ENCODE measurements at regions not wholly inside any gene's neighbourhood (a gene's known extent, or its start where the extent isn't known, plus 50 kb on each side); places are given as distances from the start of the nearest gene placed in this dataset.

- H3K9me3 ChIP-seq (ENCODE audit: control insufficient read depth in 2 of 2, insufficient read depth in 1 of 2, low read length in 1 of 2) = no peaks in the 10 kb centered on the region
- H3K4me1 ChIP-seq (ENCODE audit: control insufficient read depth in 2 of 2, insufficient read depth in 2 of 2, low read length in 2 of 2) = peaks cover 25 to 48% of the 10 kb centered on the region in 2 donors
- no peak overlapping the region for H3K4me3 ChIP-seq (ENCODE audit: low read length in 2 of 2)
- 96% methylated on average over 2 of the region's 2 CpGs for WGBS
- no peak for DNase-seq (ENCODE audit: low read depth in 6 of 9, low spot score in 9 of 9)
- no peak overlapping the region for H3K27ac ChIP-seq (ENCODE audit: low read depth in 1 of 2, low read length in 1 of 2)
- H3K27me3 ChIP-seq (ENCODE audit: control insufficient read depth in 2 of 2, insufficient read depth in 1 of 2, low read length in 1 of 2) = no peaks in the 10 kb centered on the region
- peaks cover under 1 to 3% of the 10 kb centered on the region in 2 donors for H3K36me3 ChIP-seq (ENCODE audit: control insufficient read depth in 2 of 2, insufficient read depth in 2 of 2, low read length in 1 of 2)
These were observed 64.0 kb upstream of the TNRC6B start for GRCh38 chr22:40113696-40114095.

DNA sequence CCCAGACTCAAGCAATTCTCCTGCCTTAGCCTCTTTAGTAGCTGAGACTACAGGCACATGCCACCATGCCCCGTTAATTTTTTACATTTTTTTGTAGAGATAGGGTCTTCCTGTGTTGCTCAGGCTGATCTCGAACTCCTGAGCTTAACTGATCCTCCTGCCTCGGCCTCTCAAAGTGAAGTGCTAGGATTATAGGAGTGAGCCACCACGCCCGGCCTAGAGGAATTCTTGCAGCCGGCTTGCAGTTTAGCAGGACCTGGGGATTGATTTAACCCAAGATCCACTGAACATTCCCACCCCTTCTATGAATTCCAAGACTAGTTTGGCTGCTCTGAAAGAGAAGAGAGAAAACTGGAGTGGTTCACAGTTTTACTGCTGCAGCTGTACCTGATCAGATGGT is 63.3 kb upstream of the TNRC6B start:
- H3K4me3 ChIP-seq (ENCODE audit: low read length in 2 of 2) = no peak overlapping the region
- H3K27me3 ChIP-seq (ENCODE audit: control insufficient read depth in 2 of 2, insufficient read depth in 1 of 2, low read length in 1 of 2) = no peaks in the 10 kb centered on the region
- no peaks in the 10 kb centered on the region for H3K9me3 ChIP-seq (ENCODE audit: control insufficient read depth in 2 of 2, insufficient read depth in 1 of 2, low read length in 1 of 2)
- no peak for DNase-seq (ENCODE audit: low read depth in 6 of 9, low spot score in 9 of 9)
- no peak overlapping the region for H3K27ac ChIP-seq (ENCODE audit: low read depth in 1 of 2, low read length in 1 of 2)
- H3K4me1 ChIP-seq (ENCODE audit: control insufficient read depth in 2 of 2, insufficient read depth in 2 of 2, low read length in 2 of 2) = peaks cover 25 to 48% of the 10 kb centered on the region in 2 donors
- H3K36me3 ChIP-seq (ENCODE audit: control insufficient read depth in 2 of 2, insufficient read depth in 2 of 2, low read length in 1 of 2) = peaks cover 7 to 8% of the 10 kb centered on the region in 2 donors
- 94% methylated on average over 6 of the region's 6 CpGs for whole genome bisulfite sequencing

GRCh38 chr22:40116496-40117200 is 61.1 kb upstream of the TNRC6B start:
- Histone ChIP-seq H3K4me3 (ENCODE audit: low read length in 2 of 2) (no peak overlapping the region), H3K9me3 (ENCODE audit: control insufficient read depth in 2 of 2, insufficient read depth in 1 of 2, low read length in 1 of 2) (no peaks in the 10 kb centered on the region), H3K4me1 (ENCODE audit: control insufficient read depth in 2 of 2, insufficient read depth in 2 of 2, low read length in 2 of 2) (peaks cover 27 to 54% of the 10 kb centered on the region in 2 donors), H3K27me3 (ENCODE audit: control insufficient read depth in 2 of 2, insufficient read depth in 1 of 2, low read length in 1 of 2) (no peaks in the 10 kb centered on the region), H3K27ac (ENCODE audit: low read depth in 1 of 2, low read length in 1 of 2) (peak overlapping the region; percentile 47 to 71), H3K36me3 (ENCODE audit: control insufficient read depth in 2 of 2, insufficient read depth in 2 of 2, low read length in 1 of 2) (peaks cover 10 to 12% of the 10 kb centered on the region in 2 donors)
- WGBS = 21% methylated on average over 4 of the region's 4 CpGs
- peak; percentile 42 to 91 (median 70) for DNase-seq (ENCODE audit: low read depth in 6 of 9, low spot score in 9 of 9)

DNA sequence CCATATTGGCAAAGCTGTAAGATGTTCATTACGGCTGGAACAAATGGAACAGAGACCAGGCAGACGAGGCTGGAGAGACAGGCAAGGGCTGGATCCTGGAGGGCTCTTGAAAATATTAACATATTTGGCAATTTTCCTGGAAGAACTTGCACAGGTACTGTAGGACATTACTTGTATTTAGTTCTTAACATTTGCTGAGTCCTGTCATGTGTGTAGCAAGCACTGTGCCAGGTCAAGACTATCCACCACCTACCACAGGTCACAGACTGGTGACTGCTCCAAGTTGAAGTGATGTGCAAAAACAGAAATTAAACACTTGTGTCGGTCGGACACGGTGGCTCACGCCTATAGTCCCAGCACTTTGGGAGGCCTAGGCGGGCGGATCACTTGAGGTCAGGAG is 58.7 kb upstream of the TNRC6B start:
- Histone ChIP-seq H3K4me3 (ENCODE audit: low read length in 2 of 2) (no peak overlapping the region), H3K27me3 (ENCODE audit: control insufficient read depth in 2 of 2, insufficient read depth in 1 of 2, low read length in 1 of 2) (no peaks in the 10 kb centered on the region), H3K4me1 (ENCODE audit: control insufficient read depth in 2 of 2, insufficient read depth in 2 of 2, low read length in 2 of 2) (peaks cover 27 to 64% of the 10 kb centered on the region in 2 donors), H3K9me3 (ENCODE audit: control insufficient read depth in 2 of 2, insufficient read depth in 1 of 2, low read length in 1 of 2) (no peaks in the 10 kb centered on the region), H3K36me3 (ENCODE audit: control insufficient read depth in 2 of 2, insufficient read depth in 2 of 2, low read length in 1 of 2) (peaks cover 23 to 30% of the 10 kb centered on the region in 2 donors), H3K27ac (ENCODE audit: low read depth in 1 of 2, low read length in 1 of 2) (no peak overlapping the region)
- no peak for DNase-seq (ENCODE audit: low read depth in 6 of 9, low spot score in 9 of 9)
- 98% methylated on average over 8 of the region's 8 CpGs for WGBS

- peak overlapping the region; percentile 6 to 85 for H3K27ac ChIP-seq (ENCODE audit: low read depth in 1 of 2, low read length in 1 of 2)
- H3K36me3 ChIP-seq (ENCODE audit: control insufficient read depth in 2 of 2, insufficient read depth in 2 of 2, low read length in 1 of 2) = peaks cover 31 to 39% of the 10 kb centered on the region in 2 donors
- H3K27me3 ChIP-seq (ENCODE audit: control insufficient read depth in 2 of 2, insufficient read depth in 1 of 2, low read length in 1 of 2) = no peaks in the 10 kb centered on the region
- H3K9me3 ChIP-seq (ENCODE audit: control insufficient read depth in 2 of 2, insufficient read depth in 1 of 2, low read length in 1 of 2) = no peaks in the 10 kb centered on the region
- WGBS = 94% methylated on average over 4 of the region's 4 CpGs
- no peak for DNase-seq (ENCODE audit: low read depth in 6 of 9, low spot score in 9 of 9)
- peaks cover 20 to 49% of the 10 kb centered on the region in 2 donors for H3K4me1 ChIP-seq (ENCODE audit: control insufficient read depth in 2 of 2, insufficient read depth in 2 of 2, low read length in 2 of 2)
- no peak overlapping the region for H3K4me3 ChIP-seq (ENCODE audit: low read length in 2 of 2)
These were observed 56.9 kb upstream of the TNRC6B start for GRCh38 chr22:40120848-40121247.

- peaks cover 31 to 42% of the 10 kb centered on the region in 2 donors for H3K36me3 ChIP-seq (ENCODE audit: control insufficient read depth in 2 of 2, insufficient read depth in 2 of 2, low read length in 1 of 2)
- DNase-seq (ENCODE audit: low read depth in 6 of 9, low spot score in 9 of 9) = peak; percentile 32 to 90 (median 68)
- 32% methylated on average over 6 of the region's 6 CpGs for WGBS
- H3K27me3 ChIP-seq (ENCODE audit: control insufficient read depth in 2 of 2, insufficient read depth in 1 of 2, low read length in 1 of 2) = no peaks in the 10 kb centered on the region
- H3K4me1 ChIP-seq (ENCODE audit: control insufficient read depth in 2 of 2, insufficient read depth in 2 of 2, low read length in 2 of 2) = peaks cover 14 to 43% of the 10 kb centered on the region in 2 donors
- H3K4me3 ChIP-seq (ENCODE audit: low read length in 2 of 2) = no peak overlapping the region
- H3K9me3 ChIP-seq (ENCODE audit: control insufficient read depth in 2 of 2, insufficient read depth in 1 of 2, low read length in 1 of 2) = no peaks in the 10 kb centered on the region
- H3K27ac ChIP-seq (ENCODE audit: low read depth in 1 of 2, low read length in 1 of 2) = peak overlapping the region in 1 of 2 donors; percentile 85
These were observed 56.3 kb upstream of the TNRC6B start for GRCh38 chr22:40121461-40121860.

DNA sequence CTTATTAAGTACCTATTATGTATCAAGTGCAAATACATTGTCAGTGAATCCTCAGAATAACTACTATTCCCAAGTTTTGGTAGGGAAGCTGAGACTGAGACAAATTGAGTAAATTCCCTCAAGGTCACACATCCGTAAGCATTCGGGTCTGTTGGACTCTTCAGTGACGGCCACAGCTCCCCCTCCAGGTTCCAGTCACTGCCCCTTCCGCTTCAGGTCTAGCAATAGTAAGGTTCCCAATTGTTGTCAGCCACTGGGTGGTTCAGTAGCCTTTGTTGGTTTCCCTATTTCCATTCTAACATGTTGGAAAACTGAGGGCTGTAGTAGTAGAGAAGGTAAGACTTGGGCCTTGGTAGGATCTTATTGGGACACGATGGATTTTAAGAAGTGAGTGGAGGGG is 54.9 kb upstream of the TNRC6B start:
- no peak overlapping the region for H3K27ac ChIP-seq (ENCODE audit: low read depth in 1 of 2, low read length in 1 of 2)
- over 99% methylated on average over 5 of the region's 5 CpGs for WGBS
- DNase-seq (ENCODE audit: low read depth in 6 of 9, low spot score in 9 of 9) = no peak
- peaks cover 5 to 30% of the 10 kb centered on the region in 2 donors for H3K4me1 ChIP-seq (ENCODE audit: control insufficient read depth in 2 of 2, insufficient read depth in 2 of 2, low read length in 2 of 2)
- H3K27me3 ChIP-seq (ENCODE audit: control insufficient read depth in 2 of 2, insufficient read depth in 1 of 2, low read length in 1 of 2) = no peaks in the 10 kb centered on the region
- H3K4me3 ChIP-seq (ENCODE audit: low read length in 2 of 2) = no peak overlapping the region
- H3K9me3 ChIP-seq (ENCODE audit: control insufficient read depth in 2 of 2, insufficient read depth in 1 of 2, low read length in 1 of 2) = no peaks in the 10 kb centered on the region
- H3K36me3 ChIP-seq (ENCODE audit: control insufficient read depth in 2 of 2, insufficient read depth in 2 of 2, low read length in 1 of 2) = peaks cover 40 to 51% of the 10 kb centered on the region in 2 donors

- peaks cover 5 to 28% of the 10 kb centered on the region in 2 donors for H3K4me1 ChIP-seq (ENCODE audit: control insufficient read depth in 2 of 2, insufficient read depth in 2 of 2, low read length in 2 of 2)
- DNase-seq (ENCODE audit: low read depth in 6 of 9, low spot score in 9 of 9) = no peak
- 98% methylated on average over 3 of the region's 3 CpGs for WGBS
- H3K4me3 ChIP-seq (ENCODE audit: low read length in 2 of 2) = no peak overlapping the region
- H3K36me3 ChIP-seq (ENCODE audit: control insufficient read depth in 2 of 2, insufficient read depth in 2 of 2, low read length in 1 of 2) = peaks cover 41 to 54% of the 10 kb centered on the region in 2 donors
- no peaks in the 10 kb centered on the region for H3K9me3 ChIP-seq (ENCODE audit: control insufficient read depth in 2 of 2, insufficient read depth in 1 of 2, low read length in 1 of 2)
- H3K27me3 ChIP-seq (ENCODE audit: control insufficient read depth in 2 of 2, insufficient read depth in 1 of 2, low read length in 1 of 2) = no peaks in the 10 kb centered on the region
- H3K27ac ChIP-seq (ENCODE audit: low read depth in 1 of 2, low read length in 1 of 2) = no peak overlapping the region
These were observed 54.3 kb upstream of the TNRC6B start for GRCh38 chr22:40123387-40123786.
